ENCODE measurements at regions not wholly inside any gene's neighbourhood (a gene's known extent, or its start where the extent isn't known, plus 50 kb on each side); places are given as distances from the start of the nearest gene placed in this dataset.

DNA sequence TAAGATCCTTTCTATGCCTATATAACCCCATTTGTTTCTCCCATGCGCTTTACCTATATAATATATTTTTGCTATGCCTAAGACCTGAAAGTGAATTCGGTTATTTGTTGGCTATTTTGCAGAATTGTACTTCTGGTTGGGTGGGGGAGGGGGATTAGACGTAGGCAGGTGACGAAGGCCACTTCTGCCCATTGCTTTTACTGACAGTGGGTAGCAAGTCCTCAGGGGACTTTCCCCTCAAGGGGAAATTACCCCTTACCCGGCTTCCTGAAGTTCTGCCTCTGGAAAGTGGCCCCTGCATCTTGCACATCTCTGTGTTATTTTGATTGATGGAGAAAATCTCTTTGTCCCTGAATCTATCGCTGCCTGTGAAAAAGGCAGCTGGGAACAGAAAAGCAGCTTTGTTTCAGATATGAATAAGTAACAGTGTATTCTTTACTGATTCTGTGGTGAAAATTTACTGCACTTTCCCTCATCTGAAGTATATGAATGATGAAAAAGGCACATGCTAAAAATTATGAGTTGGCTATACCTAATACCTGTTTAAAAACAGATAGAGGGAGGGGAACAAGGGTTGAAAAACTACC, 133.9 kb downstream of the UTRN start:
- TF ChIP-seq POLR2A (IDR thresholded peaks at IDR 0.05; ENCODE audit: low read length) (no peak), GATA1 (IDR thresholded peaks at IDR 0.05; ENCODE audit: low read depth, low read length) (no peak)
